Esophagus squamous epithelium (tissue), 5 donors: ENCODE measurements at regions not wholly inside any gene's neighbourhood (a gene's known extent, or its start where the extent isn't known, plus 50 kb on each side); places are given as distances from the start of the nearest gene placed in this dataset.

Experiments used
- DNase-seq: peaks from one replicate; lab custom pipeline; 2025; lab: John Stamatoyannopoulos, UW
- H3K27ac ChIP-seq, 4 donors: fragments of 200-600 bp; sonication (generic); one replicate each; pipeline ENCODE4 v1.5.1; 2016 to 2019; ENCODE audit warnings: mild to moderate bottlenecking in 1 of 4
- H3K27me3 ChIP-seq, 4 donors: fragments of 200-600 bp; sonication (generic); 1 replicate in 3 of 4; 2 replicates in 1 of 4; pipeline versions ENCODE4 v1.5.1 to v1.6.0; 2017 to 2021; ENCODE audit warnings: antibody characterized with exemption in 1 of 4
- H3K36me3 ChIP-seq, 3 donors: fragments of 200-600 bp; sonication (generic); one replicate each; pipeline ENCODE4 v1.5.1; 2016 to 2019
- H3K4me1 ChIP-seq, 3 donors: fragments of 200-600 bp; sonication (generic); one replicate each; pipeline ENCODE4 v1.5.1; 2017 to 2019
- H3K4me3 ChIP-seq, 4 donors: fragments of 200-600 bp; sonication (generic); 1 replicate in 3 of 4; 2 replicates in 1 of 4; pipeline ENCODE4 v1.5.1; 2016 to 2019; ENCODE audit warnings: mild to moderate bottlenecking in 2 of 4, moderate library complexity in 1 of 4
- H3K9me3 ChIP-seq, 3 donors: fragments of 200-600 bp; sonication (generic); one replicate each; pipeline ENCODE4 v1.5.1; 2016 to 2019
- CTCF ChIP-seq, 6 experiments: fragments of 450-650 bp in 4 of 6; fragments of 200-600 bp in 2 of 6; sonication (generic) in 2 of 6; IDR thresholded peaks; one replicate each; pipeline ENCODE4 v1.5.1; 2016 to 2019; ENCODE audit warnings: antibody characterized with exemption in 6 of 6, mild to moderate bottlenecking in 4 of 6, moderate library complexity in 4 of 6
- POLR2A ChIP-seq, 4 donors: fragments of 450-650 bp; IDR thresholded peaks; one replicate each; pipeline ENCODE4 v1.6.1; 2017; ENCODE audit warnings: antibody characterized with exemption in 4 of 4, mild to moderate bottlenecking in 4 of 4, moderate library complexity in 3 of 4
- WGBS, 2 donors: methylation state at CpG; one replicate each; pipeline ENCODE4 v1.1.5; 2018; 5-methylcytosine and 5-hydroxymethylcytosine counted together
- intact Hi-C: fragments of 100-400 bp; cut with DNase I; formaldehyde crosslinking; loops from one replicate; pipeline ENCODE4 v1.15.0; 2022
- donor health status: DM: yes; HTN: yes; CAD: no.

GRCh38 chr12:87651670-87652425 is 377.4 kb downstream of the C12orf50 start:
- no peak for DNase-seq
- WGBS, 2 donors, result 60 to 79% methylated on average over 3 of the region's 3 CpGs

GRCh38 chr12:87642245-87642644 is 387.0 kb downstream of the C12orf50 start:
- no peak overlapping the region for H3K27ac ChIP-seq
- H3K4me1 ChIP-seq, result no peaks in the 10 kb centered on the region
- intact Hi-C loops, result no loop called here
- no peaks in the 10 kb centered on the region for H3K27me3 ChIP-seq
- WGBS, 2 donors, result 72 to 96% methylated on average over 2 of the region's 2 CpGs
- H3K36me3 ChIP-seq, result no peaks in the 10 kb centered on the region
- no peak for TF ChIP-seq CTCF (IDR thresholded peaks at IDR 0.05)
- H3K4me3 ChIP-seq, result no peak overlapping the region
- H3K9me3 ChIP-seq, result no peaks in the 10 kb centered on the region
- DNase-seq, result no peak

More at GRCh38 chr12:87651670-87652425, 377.4 kb downstream of the C12orf50 start:
- no peak overlapping the region for H3K4me3 ChIP-seq
- H3K27ac ChIP-seq, result no peak overlapping the region
- no peaks in the 10 kb centered on the region for H3K4me1 ChIP-seq
- no peak for TF ChIP-seq CTCF (IDR thresholded peaks at IDR 0.05)
- TF ChIP-seq POLR2A (IDR thresholded peaks at IDR 0.05), result no peak
- H3K9me3 ChIP-seq, result no peaks in the 10 kb centered on the region
- no peaks in the 10 kb centered on the region for H3K36me3 ChIP-seq
- no peaks in the 10 kb centered on the region for H3K27me3 ChIP-seq
- intact Hi-C loops, result no loop called here

- Histone ChIP-seq H3K4me3 (no peak overlapping the region), H3K36me3 (no peaks in the 10 kb centered on the region), H3K4me1 (no peaks in the 10 kb centered on the region), H3K27ac (no peak overlapping the region), H3K27me3 (no peaks in the 10 kb centered on the region), H3K9me3 (no peaks in the 10 kb centered on the region)
- no peak for DNase-seq
- intact Hi-C loops, result no loop called here
- no peak for TF ChIP-seq CTCF (IDR thresholded peaks at IDR 0.05)
- no peak for TF ChIP-seq POLR2A (IDR thresholded peaks at IDR 0.05)
Observed at GRCh38 chr12:87618199-87618598, 411.0 kb downstream of the C12orf50 start.

GRCh38 chr12:87612996-87613395 is 416.2 kb downstream of the C12orf50 start:
- Histone ChIP-seq H3K4me3 (no peak overlapping the region), H3K4me1 (no peaks in the 10 kb centered on the region), H3K36me3 (no peaks in the 10 kb centered on the region), H3K27ac (no peak overlapping the region), H3K9me3 (no peaks in the 10 kb centered on the region), H3K27me3 (no peaks in the 10 kb centered on the region)
- DNase-seq, result no peak
- intact Hi-C loops, result no loop called here
- 70 to 96% methylated on average over 2 of the region's 2 CpGs for WGBS, 2 donors
- TF ChIP-seq CTCF (IDR thresholded peaks at IDR 0.05) (no peak), POLR2A (IDR thresholded peaks at IDR 0.05) (no peak)

- 77 to 79% methylated on average over 2 of the region's 2 CpGs for WGBS, 2 donors
- H3K4me3 ChIP-seq, result no peak overlapping the region
- intact Hi-C loops, result no loop called here
- no peaks in the 10 kb centered on the region for H3K36me3 ChIP-seq
- H3K27ac ChIP-seq, result no peak overlapping the region
- TF ChIP-seq CTCF (IDR thresholded peaks at IDR 0.05) (no peak), POLR2A (IDR thresholded peaks at IDR 0.05) (no peak)
- DNase-seq, result no peak
- H3K9me3 ChIP-seq, result no peaks in the 10 kb centered on the region
- no peaks in the 10 kb centered on the region for H3K4me1 ChIP-seq
- H3K27me3 ChIP-seq, result no peaks in the 10 kb centered on the region
Observed at GRCh38 chr12:87608321-87608720, 420.9 kb downstream of the C12orf50 start.
